Right atrium auricular region (tissue), 2 donors: ENCODE measurements at regions not wholly inside any gene's neighbourhood (a gene's known extent, or its start where the extent isn't known, plus 50 kb on each side); places are given as distances from the start of the nearest gene placed in this dataset.

ENCODE experiments used
- DNase-seq: peaks from one replicate; pipeline ENCODE4 v3.0.0-alpha.2; 2019; ENCODE audit warnings: low spot score
- H3K27ac ChIP-seq, 2 donors: fragments of 200-600 bp; sonication (generic); 1 replicate in 1 of 2; 2 replicates in 1 of 2; pipeline ENCODE4 v1.5.1; 2016 to 2019
- H3K27me3 ChIP-seq, 2 donors: fragments of 200-600 bp; sonication (generic); one replicate each; pipeline versions ENCODE4 v1.5.1 to v1.6.0; 2017 to 2019
- H3K36me3 ChIP-seq: fragments of 200-600 bp; sonication (generic); one replicate; pipeline ENCODE4 v1.5.1; 2016
- H3K4me1 ChIP-seq, 2 donors: fragments of 200-600 bp; sonication (generic); one replicate each; pipeline versions ENCODE4 v1.5.1 to v1.6.0; 2017 to 2019
- H3K4me3 ChIP-seq, 2 donors: fragments of 200-600 bp; sonication (generic); 1 replicate in 1 of 2; 2 replicates in 1 of 2; pipeline ENCODE4 v1.5.1; 2017 to 2019; ENCODE audit warnings: mild to moderate bottlenecking in 1 of 2, moderate library complexity in 1 of 2
- H3K9me3 ChIP-seq, 2 donors: fragments of 200-600 bp; sonication (generic); one replicate each; pipeline ENCODE4 v1.5.1; 2019
- TF ChIP-seq, protein P1 (sequence below), 2 donors: fragments of 200-600 bp; sonication (generic); IDR thresholded peaks; one replicate each; pipeline ENCODE4 v1.5.1; 2019; ENCODE audit warnings: antibody characterized with exemption in 2 of 2

DNA sequence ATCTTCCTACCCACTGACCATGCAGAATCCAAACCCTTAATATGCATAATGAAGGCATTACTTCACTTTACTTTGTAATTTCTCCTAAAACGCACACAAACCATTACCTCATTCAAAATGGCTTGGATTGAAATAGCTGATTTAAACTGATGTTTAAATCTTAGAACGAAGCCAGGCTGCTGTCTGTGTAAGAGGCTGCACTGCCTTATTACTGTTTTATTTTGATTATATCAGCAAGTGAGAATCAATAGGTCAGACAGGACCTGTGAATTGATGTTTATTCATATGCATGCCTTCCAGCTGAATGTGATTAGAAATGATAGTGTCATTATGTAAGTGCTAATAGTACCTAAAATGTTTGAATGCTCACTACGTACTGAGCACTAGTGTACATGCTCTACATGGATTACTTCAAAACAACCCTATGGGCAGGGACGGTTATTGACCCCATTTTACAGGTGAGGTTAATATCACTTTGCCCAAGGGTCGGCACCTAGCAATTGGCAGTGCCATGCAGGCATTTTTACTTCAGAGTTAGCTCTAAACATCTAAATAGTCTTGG is 314.2 kb upstream of the CBLB start:
- no peak for DNase-seq
- TF ChIP-seq, protein P1, sequence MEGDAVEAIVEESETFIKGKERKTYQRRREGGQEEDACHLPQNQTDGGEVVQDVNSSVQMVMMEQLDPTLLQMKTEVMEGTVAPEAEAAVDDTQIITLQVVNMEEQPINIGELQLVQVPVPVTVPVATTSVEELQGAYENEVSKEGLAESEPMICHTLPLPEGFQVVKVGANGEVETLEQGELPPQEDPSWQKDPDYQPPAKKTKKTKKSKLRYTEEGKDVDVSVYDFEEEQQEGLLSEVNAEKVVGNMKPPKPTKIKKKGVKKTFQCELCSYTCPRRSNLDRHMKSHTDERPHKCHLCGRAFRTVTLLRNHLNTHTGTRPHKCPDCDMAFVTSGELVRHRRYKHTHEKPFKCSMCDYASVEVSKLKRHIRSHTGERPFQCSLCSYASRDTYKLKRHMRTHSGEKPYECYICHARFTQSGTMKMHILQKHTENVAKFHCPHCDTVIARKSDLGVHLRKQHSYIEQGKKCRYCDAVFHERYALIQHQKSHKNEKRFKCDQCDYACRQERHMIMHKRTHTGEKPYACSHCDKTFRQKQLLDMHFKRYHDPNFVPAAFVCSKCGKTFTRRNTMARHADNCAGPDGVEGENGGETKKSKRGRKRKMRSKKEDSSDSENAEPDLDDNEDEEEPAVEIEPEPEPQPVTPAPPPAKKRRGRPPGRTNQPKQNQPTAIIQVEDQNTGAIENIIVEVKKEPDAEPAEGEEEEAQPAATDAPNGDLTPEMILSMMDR (IDR thresholded peaks at IDR 0.05) = no peak
- no peak overlapping the region for H3K27ac ChIP-seq
- no peaks in the 10 kb centered on the region for H3K36me3 ChIP-seq
- no peaks in the 10 kb centered on the region for H3K4me1 ChIP-seq
- H3K27me3 ChIP-seq = no peaks in the 10 kb centered on the region
- no peaks in the 10 kb centered on the region for H3K9me3 ChIP-seq
- no peak overlapping the region for H3K4me3 ChIP-seq

GRCh38 chr3:106183762-106184391 is 315.1 kb upstream of the CBLB start:
- Histone ChIP-seq H3K4me3 (no peak overlapping the region), H3K9me3 (no peaks in the 10 kb centered on the region), H3K4me1 (no peaks in the 10 kb centered on the region), H3K36me3 (no peaks in the 10 kb centered on the region), H3K27me3 (no peaks in the 10 kb centered on the region), H3K27ac (no peak overlapping the region)
- TF ChIP-seq, protein P1 (IDR thresholded peaks at IDR 0.05) = no peak
- DNase-seq = no peak

DNA sequence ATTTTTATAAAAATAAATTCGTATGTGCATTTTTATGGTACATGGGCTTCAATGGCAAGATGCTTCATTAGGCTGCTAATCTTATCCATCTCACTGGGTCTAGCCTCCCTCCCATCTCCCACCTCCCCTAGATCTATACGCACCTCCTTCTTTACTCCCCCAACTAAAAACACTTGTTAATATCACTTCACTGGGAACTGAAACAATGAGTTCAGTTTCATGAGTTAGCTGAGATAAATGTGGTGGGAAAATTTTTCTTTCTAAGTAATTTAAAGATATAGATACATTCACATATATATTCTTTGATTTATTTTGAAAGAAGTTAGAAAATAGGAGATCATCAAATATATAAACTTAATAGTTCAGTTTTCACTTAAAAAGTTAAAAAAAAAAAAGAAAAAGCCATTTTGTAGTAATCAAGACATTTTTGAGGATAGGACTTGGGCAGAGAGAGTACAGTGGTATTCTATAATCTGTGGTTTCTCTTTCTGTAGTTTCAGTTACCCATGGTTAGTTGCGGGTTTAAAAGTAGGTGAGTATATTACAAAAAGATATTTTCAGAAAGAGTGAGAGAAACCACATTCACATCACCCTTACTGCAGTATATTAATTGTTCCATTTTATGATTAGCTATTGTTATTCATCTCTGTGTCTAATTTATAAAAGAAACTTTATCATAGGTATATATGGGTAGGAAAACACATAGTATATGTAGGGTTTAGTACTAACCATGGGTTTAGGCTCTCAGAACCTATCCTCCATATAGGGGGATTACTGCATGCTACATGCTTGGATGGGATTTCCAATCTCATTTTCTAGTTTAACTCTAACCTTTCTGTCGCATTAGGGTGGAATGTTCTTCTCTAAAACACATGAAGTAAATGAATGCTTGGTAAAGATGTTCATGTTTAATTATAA is 316.0 kb upstream of the CBLB start:
- no peak overlapping the region for H3K27ac ChIP-seq
- no peaks in the 10 kb centered on the region for H3K27me3 ChIP-seq
- TF ChIP-seq, protein P1 (IDR thresholded peaks at IDR 0.05) = no peak
- H3K36me3 ChIP-seq = no peaks in the 10 kb centered on the region
- no peak for DNase-seq
- H3K9me3 ChIP-seq = no peaks in the 10 kb centered on the region
- H3K4me1 ChIP-seq = no peaks in the 10 kb centered on the region
- H3K4me3 ChIP-seq = no peak overlapping the region

DNA sequence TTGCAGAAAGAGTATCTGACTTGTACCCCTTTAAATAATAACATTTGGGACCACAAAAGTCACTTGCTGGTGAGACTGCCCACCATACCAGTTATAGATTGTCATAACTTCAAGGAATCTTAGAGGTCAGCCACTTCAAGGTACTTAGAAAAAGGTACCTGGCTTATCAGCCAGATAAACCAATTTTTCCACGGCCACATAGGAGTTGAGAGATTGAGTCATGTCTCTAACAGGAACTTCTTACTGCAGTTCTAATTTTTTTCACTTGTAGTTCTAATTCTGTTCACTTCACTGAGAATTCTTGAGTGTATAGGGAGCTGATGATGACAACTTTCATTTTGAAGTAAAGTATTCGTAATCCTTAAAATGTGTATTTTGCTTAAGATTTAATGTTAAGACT is 317.1 kb upstream of the CBLB start:
- DNase-seq = no peak
- H3K27ac ChIP-seq = no peak overlapping the region
- no peaks in the 10 kb centered on the region for H3K4me1 ChIP-seq
- H3K27me3 ChIP-seq = no peaks in the 10 kb centered on the region
- no peaks in the 10 kb centered on the region for H3K9me3 ChIP-seq
- no peaks in the 10 kb centered on the region for H3K36me3 ChIP-seq
- H3K4me3 ChIP-seq = no peak overlapping the region
- TF ChIP-seq, protein P1 (IDR thresholded peaks at IDR 0.05) = no peak

- Histone ChIP-seq H3K9me3 (no peaks in the 10 kb centered on the region), H3K4me1 (no peaks in the 10 kb centered on the region), H3K27ac (no peak overlapping the region), H3K27me3 (no peaks in the 10 kb centered on the region), H3K36me3 (no peaks in the 10 kb centered on the region), H3K4me3 (no peak overlapping the region)
- TF ChIP-seq, protein P1 (IDR thresholded peaks at IDR 0.05) = no peak
- no peak for DNase-seq
Observed at GRCh38 chr3:106190296-106190695, 321.5 kb upstream of the CBLB start.
